ENCODE measurements at regions not wholly inside any gene's neighbourhood (a gene's known extent, or its start where the extent isn't known, plus 50 kb on each side); places are given as distances from the start of the nearest gene placed in this dataset.
A peak's percentile ranks its signal among the peaks of the same experiment; 100 is the strongest.

DNA sequence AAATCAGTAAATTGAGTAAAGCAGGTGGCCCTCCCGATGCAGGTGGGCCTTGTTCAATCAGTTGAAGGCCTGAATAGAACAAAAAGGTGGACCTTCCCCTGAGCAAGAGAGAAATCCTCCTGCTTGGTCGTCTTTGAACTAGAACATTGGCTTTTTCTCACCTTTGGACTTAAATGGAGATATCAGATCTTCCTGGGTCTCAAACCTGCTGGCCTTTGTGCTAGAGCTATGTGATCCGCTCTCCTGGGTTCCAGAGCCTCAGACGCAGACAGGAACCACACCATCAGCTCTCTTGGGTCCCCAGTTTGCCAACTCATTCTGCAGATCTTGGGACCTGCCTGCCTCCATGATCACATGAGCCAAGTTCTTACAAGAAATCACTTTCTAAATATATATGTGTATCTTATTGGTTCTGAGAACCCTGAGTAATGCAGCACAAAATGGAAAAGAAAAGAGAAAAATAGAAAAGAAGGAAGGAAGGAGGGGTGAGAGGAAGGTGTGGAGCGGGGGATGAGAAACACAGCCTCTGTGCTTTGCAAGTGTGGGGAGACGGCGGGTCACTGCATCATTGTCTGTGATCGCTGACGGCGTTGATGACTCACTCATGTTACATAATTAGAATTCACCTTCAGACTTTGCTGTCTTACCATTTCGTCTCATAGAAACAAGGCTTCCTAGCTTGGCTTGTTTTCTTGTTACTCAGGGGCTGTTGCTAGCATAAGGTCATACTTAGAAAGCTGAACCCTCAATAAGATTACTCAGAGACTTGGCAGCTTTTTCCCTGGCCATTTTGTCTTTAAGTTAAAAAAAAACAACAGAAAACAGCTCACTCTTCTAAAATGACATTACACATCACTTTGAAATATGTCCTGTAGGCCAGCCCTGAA is 85.7 kb upstream of the NEDD9 start (continued):
- TF ChIP-seq RAD51 (IDR thresholded peaks at IDR 0.05; ENCODE audit: borderline replicate concordance) (no peak), CBX1 (IDR thresholded peaks at IDR 0.05; ENCODE audit: low read depth) (no peak), NFIB (CRISPR knock-in tag; IDR thresholded peaks at IDR 0.05; ENCODE audit: borderline replicate concordance) (no peak), ZSCAN21 (CRISPR knock-in tag; IDR thresholded peaks at IDR 0.05; ENCODE audit: borderline replicate concordance) (no peak), HMGA1 (CRISPR knock-in tag; conservative IDR thresholded peaks at IDR 0.05) (no peak), AGO2 (optimal IDR thresholded peaks at IDR 0.05; ENCODE audit: low read depth, low read length) (no peak), IKZF4 (CRISPR knock-in tag; IDR thresholded peaks at IDR 0.05; ENCODE audit: borderline replicate concordance, low read depth, not compliant biosample characterization) (no peak), MTA3 (CRISPR knock-in tag; IDR thresholded peaks at IDR 0.05) (no peak), ADNP (CRISPR knock-in tag; IDR thresholded peaks at IDR 0.05) (no peak), DMAP1 (CRISPR knock-in tag; IDR thresholded peaks at IDR 0.05) (peak; percentile 76; the same call in 1 of the 2 replicates), CENPT (CRISPR knock-in tag; IDR thresholded peaks at IDR 0.05; ENCODE audit: low read depth) (no peak), ZNF441 (CRISPR knock-in tag; IDR thresholded peaks at IDR 0.05; ENCODE audit: borderline replicate concordance) (no peak), ZNF205 (CRISPR knock-in tag; IDR thresholded peaks at IDR 0.05) (no peak), RCOR2 (CRISPR knock-in tag; IDR thresholded peaks at IDR 0.05) (peak; percentile 60; the same call in 1 of the 2 replicates), GFI1 (CRISPR knock-in tag; IDR thresholded peaks at IDR 0.05; ENCODE audit: borderline replicate concordance) (peak; percentile 25; the same call in 1 of the 2 replicates), ZNF766 (CRISPR knock-in tag; IDR thresholded peaks at IDR 0.05; ENCODE audit: borderline replicate concordance) (no peak), ZNF572 (CRISPR knock-in tag; IDR thresholded peaks at IDR 0.05) (no peak)
- TF ChIP-seq, protein P1, sequence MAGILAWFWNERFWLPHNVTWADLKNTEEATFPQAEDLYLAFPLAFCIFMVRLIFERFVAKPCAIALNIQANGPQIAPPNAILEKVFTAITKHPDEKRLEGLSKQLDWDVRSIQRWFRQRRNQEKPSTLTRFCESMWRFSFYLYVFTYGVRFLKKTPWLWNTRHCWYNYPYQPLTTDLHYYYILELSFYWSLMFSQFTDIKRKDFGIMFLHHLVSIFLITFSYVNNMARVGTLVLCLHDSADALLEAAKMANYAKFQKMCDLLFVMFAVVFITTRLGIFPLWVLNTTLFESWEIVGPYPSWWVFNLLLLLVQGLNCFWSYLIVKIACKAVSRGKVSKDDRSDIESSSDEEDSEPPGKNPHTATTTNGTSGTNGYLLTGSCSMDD (CRISPR knock-in tag; IDR thresholded peaks at IDR 0.05) = no peak
- TF ChIP-seq, protein P2, sequence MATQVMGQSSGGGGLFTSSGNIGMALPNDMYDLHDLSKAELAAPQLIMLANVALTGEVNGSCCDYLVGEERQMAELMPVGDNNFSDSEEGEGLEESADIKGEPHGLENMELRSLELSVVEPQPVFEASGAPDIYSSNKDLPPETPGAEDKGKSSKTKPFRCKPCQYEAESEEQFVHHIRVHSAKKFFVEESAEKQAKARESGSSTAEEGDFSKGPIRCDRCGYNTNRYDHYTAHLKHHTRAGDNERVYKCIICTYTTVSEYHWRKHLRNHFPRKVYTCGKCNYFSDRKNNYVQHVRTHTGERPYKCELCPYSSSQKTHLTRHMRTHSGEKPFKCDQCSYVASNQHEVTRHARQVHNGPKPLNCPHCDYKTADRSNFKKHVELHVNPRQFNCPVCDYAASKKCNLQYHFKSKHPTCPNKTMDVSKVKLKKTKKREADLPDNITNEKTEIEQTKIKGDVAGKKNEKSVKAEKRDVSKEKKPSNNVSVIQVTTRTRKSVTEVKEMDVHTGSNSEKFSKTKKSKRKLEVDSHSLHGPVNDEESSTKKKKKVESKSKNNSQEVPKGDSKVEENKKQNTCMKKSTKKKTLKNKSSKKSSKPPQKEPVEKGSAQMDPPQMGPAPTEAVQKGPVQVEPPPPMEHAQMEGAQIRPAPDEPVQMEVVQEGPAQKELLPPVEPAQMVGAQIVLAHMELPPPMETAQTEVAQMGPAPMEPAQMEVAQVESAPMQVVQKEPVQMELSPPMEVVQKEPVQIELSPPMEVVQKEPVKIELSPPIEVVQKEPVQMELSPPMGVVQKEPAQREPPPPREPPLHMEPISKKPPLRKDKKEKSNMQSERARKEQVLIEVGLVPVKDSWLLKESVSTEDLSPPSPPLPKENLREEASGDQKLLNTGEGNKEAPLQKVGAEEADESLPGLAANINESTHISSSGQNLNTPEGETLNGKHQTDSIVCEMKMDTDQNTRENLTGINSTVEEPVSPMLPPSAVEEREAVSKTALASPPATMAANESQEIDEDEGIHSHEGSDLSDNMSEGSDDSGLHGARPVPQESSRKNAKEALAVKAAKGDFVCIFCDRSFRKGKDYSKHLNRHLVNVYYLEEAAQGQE (IDR thresholded peaks at IDR 0.05; ENCODE audit: borderline replicate concordance in 1 of 2, low read depth in 1 of 2, low read length in 2 of 2) = no peak
- TF ChIP-seq, protein P3, sequence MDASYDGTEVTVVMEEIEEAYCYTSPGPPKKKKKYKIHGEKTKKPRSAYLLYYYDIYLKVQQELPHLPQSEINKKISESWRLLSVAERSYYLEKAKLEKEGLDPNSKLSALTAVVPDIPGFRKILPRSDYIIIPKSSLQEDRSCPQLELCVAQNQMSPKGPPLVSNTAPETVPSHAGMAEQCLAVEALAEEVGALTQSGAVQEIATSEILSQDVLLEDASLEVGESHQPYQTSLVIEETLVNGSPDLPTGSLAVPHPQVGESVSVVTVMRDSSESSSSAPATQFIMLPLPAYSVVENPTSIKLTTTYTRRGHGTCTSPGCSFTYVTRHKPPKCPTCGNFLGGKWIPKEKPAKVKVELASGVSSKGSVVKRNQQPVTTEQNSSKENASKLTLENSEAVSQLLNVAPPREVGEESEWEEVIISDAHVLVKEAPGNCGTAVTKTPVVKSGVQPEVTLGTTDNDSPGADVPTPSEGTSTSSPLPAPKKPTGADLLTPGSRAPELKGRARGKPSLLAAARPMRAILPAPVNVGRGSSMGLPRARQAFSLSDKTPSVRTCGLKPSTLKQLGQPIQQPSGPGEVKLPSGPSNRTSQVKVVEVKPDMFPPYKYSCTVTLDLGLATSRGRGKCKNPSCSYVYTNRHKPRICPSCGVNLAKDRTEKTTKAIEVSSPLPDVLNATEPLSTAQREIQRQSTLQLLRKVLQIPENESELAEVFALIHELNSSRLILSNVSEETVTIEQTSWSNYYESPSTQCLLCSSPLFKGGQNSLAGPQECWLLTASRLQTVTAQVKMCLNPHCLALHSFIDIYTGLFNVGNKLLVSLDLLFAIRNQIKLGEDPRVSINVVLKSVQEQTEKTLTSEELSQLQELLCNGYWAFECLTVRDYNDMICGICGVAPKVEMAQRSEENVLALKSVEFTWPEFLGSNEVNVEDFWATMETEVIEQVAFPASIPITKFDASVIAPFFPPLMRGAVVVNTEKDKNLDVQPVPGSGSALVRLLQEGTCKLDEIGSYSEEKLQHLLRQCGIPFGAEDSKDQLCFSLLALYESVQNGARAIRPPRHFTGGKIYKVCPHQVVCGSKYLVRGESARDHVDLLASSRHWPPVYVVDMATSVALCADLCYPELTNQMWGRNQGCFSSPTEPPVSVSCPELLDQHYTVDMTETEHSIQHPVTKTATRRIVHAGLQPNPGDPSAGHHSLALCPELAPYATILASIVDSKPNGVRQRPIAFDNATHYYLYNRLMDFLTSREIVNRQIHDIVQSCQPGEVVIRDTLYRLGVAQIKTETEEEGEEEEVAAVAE (CRISPR knock-in tag; IDR thresholded peaks at IDR 0.05; ENCODE audit: borderline replicate concordance) = no peak

All from HepG2 (cell line).